NCI-H2107 treated with DMSO at 0.1 percent for 48 hours (cell line): ENCODE measurements at regions not wholly inside any gene's neighbourhood (a gene's known extent, or its start where the extent isn't known, plus 50 kb on each side); places are given as distances from the start of the nearest gene placed in this dataset.

Experiments
- DNase-seq: peaks from one replicate; lab custom pipeline; 2025; ENCODE audit not compliant: unreplicated experiment; lab: John Stamatoyannopoulos, UW

GRCh38 chr12:107973950-107974349 lies 155.1 kb upstream of the WSCD2 start:
- DNase-seq = no peak

- DNase-seq = no peak
Measured at GRCh38 chr12:107976331-107976730, 152.8 kb upstream of the WSCD2 start.

GRCh38 chr12:107978201-107978600 lies 150.9 kb upstream of the WSCD2 start:
- no peak for DNase-seq

- DNase-seq = no peak
Measured at GRCh38 chr12:107978641-107979040, 150.4 kb upstream of the WSCD2 start.

GRCh38 chr12:107983756-107984472 lies 145.2 kb upstream of the WSCD2 start:
- DNase-seq = no peak

- DNase-seq = no peak
Measured at GRCh38 chr12:107984973-107985372, 144.1 kb upstream of the WSCD2 start.

- DNase-seq = no peak
Measured at GRCh38 chr12:107986183-107986582, 142.9 kb upstream of the WSCD2 start.

- DNase-seq = peak; percentile 36
Measured at GRCh38 chr12:107990325-107990724, 138.8 kb upstream of the WSCD2 start.

GRCh38 chr12:107992029-107992428 lies 137.1 kb upstream of the WSCD2 start:
- DNase-seq = no peak

- peak; percentile 10 for DNase-seq
Measured at GRCh38 chr12:107992870-107993451, 136.1 kb upstream of the WSCD2 start.

- DNase-seq = no peak
Measured at GRCh38 chr12:107998863-107999262, 130.2 kb upstream of the WSCD2 start.

- peak; percentile 88 for DNase-seq
Measured at GRCh38 chr12:108000111-108000510, 129.0 kb upstream of the WSCD2 start.

GRCh38 chr12:108004319-108004718 lies 124.8 kb upstream of the WSCD2 start:
- no peak for DNase-seq

GRCh38 chr12:108008163-108008905 lies 120.8 kb upstream of the WSCD2 start:
- DNase-seq = no peak

- DNase-seq = no peak
Measured at GRCh38 chr12:108009442-108010070, 119.5 kb upstream of the WSCD2 start.

GRCh38 chr12:108016022-108016564 lies 113.0 kb upstream of the WSCD2 start:
- no peak for DNase-seq

- DNase-seq = no peak
Measured at GRCh38 chr12:108017472-108018057, 111.5 kb upstream of the WSCD2 start.

GRCh38 chr12:108019862-108020261 lies 109.2 kb upstream of the WSCD2 start:
- no peak for DNase-seq

GRCh38 chr12:108021141-108021540 lies 107.9 kb upstream of the WSCD2 start:
- DNase-seq = no peak

GRCh38 chr12:108021949-108022522 lies 107.1 kb upstream of the WSCD2 start:
- DNase-seq = no peak
